Panc1 (cell line): ENCODE measurements at regions not wholly inside any gene's neighbourhood (a gene's known extent, or its start where the extent isn't known, plus 50 kb on each side); places are given as distances from the start of the nearest gene placed in this dataset.

Experiments
- CTCF ChIP-seq: fragments of 450-650 bp; IDR thresholded peaks from 2 replicates; pipeline ENCODE4 v1.5.1; 2017; ENCODE audit warnings: mild to moderate bottlenecking
- POLR2AphosphoS5 ChIP-seq: IDR thresholded peaks from 2 replicates; pipeline ENCODE4 v1.6.1; 2012; ENCODE audit warnings: mild to moderate bottlenecking, low read depth, low read length, moderate library complexity
- REST ChIP-seq, 2 experiments: IDR thresholded peaks; 2 replicates each; pipeline ENCODE4 v1.6.1; 2011 to 2012; ENCODE audit warnings: low read depth in 2 of 2, control low read depth in 1 of 2, low read length in 1 of 2, mild to moderate bottlenecking in 1 of 2, moderate library complexity in 1 of 2; ENCODE audit not compliant: insufficient read depth in 1 of 2
- SIN3A ChIP-seq: IDR thresholded peaks from 2 replicates; pipeline ENCODE4 v1.6.1; 2012; ENCODE audit warnings: low read depth, mild to moderate bottlenecking, low read length, moderate library complexity, borderline replicate concordance; ENCODE audit not compliant: insufficient read depth
- TCF7L2 ChIP-seq: IDR thresholded peaks from 2 replicates; pipeline ENCODE4 v1.6.1; 2011; ENCODE audit warnings: mild to moderate bottlenecking, low read depth, low read length, inconsistent platforms

DNA sequence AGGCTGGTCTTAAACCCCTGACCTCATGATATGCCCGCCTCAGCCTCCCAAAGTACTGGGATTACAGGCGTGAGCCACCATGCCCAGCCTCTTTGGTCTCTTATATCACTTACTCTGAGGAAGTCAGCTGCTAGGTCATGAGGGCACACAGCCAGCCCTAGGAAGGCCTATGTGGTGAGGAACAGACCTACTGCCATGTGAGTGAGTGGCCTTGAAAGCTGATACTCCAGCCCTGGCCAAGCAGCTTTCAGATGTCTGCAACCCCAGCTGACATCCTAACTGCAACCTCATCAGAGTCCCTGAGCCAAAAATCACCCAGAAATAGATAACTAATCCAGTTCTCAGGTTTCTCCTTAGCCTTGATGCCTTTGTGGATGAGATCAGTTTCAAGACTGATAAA, 224.3 kb downstream of the EDEM1 start:
- TF ChIP-seq CTCF = no peak
- TF ChIP-seq POLR2AphosphoS5 = no peak
- TF ChIP-seq REST (IDR thresholded peaks at IDR 0.05; ENCODE audit: insufficient read depth in 1 of 2, low read depth in 2 of 2, low read length in 1 of 2) = no peak
- no peak for TF ChIP-seq SIN3A
- no peak for TF ChIP-seq TCF7L2
